ENCODE measurements at regions not wholly inside any gene's neighbourhood (a gene's known extent, or its start where the extent isn't known, plus 50 kb on each side); places are given as distances from the start of the nearest gene placed in this dataset.

DNA sequence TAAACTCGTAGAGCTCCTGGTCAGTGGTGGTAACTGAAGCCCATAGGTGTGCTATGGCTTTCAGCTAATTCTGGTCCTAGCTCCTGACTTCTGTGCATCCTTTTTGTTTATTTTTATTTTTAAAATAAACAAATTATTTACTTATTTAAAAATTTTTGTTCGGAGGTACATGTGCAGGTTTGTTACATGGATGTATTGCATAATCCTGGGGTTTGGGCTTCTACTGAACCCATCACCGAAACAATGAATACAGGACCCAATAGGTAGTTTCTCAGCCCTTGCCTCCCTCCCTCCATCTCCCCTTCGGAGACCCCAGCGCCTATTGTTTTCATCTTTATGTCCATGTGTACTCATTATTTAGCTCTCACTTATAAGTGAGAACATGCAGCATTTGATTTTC lies 143.8 kb downstream of the URB2 start:
- TF ChIP-seq ZNF274 (IDR thresholded peaks at IDR 0.05; ENCODE audit: low read length) = no peak
- TF ChIP-seq ZNF274 (tag by site-specific recombination; IDR thresholded peaks at IDR 0.05; ENCODE audit: borderline replicate concordance) = no peak
- no peak for TF ChIP-seq ZNF138 (tag by site-specific recombination; IDR thresholded peaks at IDR 0.05; ENCODE audit: borderline replicate concordance)
- TF ChIP-seq, protein P1, sequence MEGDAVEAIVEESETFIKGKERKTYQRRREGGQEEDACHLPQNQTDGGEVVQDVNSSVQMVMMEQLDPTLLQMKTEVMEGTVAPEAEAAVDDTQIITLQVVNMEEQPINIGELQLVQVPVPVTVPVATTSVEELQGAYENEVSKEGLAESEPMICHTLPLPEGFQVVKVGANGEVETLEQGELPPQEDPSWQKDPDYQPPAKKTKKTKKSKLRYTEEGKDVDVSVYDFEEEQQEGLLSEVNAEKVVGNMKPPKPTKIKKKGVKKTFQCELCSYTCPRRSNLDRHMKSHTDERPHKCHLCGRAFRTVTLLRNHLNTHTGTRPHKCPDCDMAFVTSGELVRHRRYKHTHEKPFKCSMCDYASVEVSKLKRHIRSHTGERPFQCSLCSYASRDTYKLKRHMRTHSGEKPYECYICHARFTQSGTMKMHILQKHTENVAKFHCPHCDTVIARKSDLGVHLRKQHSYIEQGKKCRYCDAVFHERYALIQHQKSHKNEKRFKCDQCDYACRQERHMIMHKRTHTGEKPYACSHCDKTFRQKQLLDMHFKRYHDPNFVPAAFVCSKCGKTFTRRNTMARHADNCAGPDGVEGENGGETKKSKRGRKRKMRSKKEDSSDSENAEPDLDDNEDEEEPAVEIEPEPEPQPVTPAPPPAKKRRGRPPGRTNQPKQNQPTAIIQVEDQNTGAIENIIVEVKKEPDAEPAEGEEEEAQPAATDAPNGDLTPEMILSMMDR (tag by site-specific recombination; IDR thresholded peaks at IDR 0.05) = no peak

All from HEK293 (cell line).